ENCODE measurements at regions not wholly inside any gene's neighbourhood (a gene's known extent, or its start where the extent isn't known, plus 50 kb on each side); places are given as distances from the start of the nearest gene placed in this dataset.
A peak's percentile ranks its signal among the peaks of the same experiment; 100 is the strongest.

GRCh38 chr13:73960474-73960873 is 173.7 kb downstream of the KLF12 start:
- intact Hi-C loops (cut with micrococcal nuclease) = no loop called here
- Histone ChIP-seq H3K27me3 (ENCODE audit: insufficient read depth, low read length) (no peaks in the 10 kb centered on the region), H3K9me2 (ENCODE audit: insufficient read depth) (no peaks in the 10 kb centered on the region), H3K9ac (ENCODE audit: low read length) (no peak overlapping the region), H3K36me3 (ENCODE audit: control insufficient read depth in 1 of 2, insufficient read depth in 2 of 2, low read length in 2 of 2) (no peaks in the 10 kb centered on the region), H2AFZ (ENCODE audit: low read depth, low read length, poor library complexity, severe bottlenecking) (no peak overlapping the region), H3K4me3 (replicated peaks in 1 of 2; ENCODE audit: low read depth in 1 of 2, low read length in 2 of 2) (no peak overlapping the region), H3K4me1 (ENCODE audit: control insufficient read depth in 1 of 2, insufficient read depth in 2 of 2, low read length in 2 of 2) (peaks cover 6 to 11% of the 10 kb centered on the region in 2 experiments; a peak in 3 of 4 replicates), H3K27ac (ENCODE audit: low read depth, low read length) (no peak overlapping the region), H4K20me1 (ENCODE audit: insufficient read depth) (no peaks in the 10 kb centered on the region), H3K79me2 (ENCODE audit: insufficient read depth, low read length) (no peaks in the 10 kb centered on the region), H3K4me2 (ENCODE audit: low read length) (no peak overlapping the region), H3K9me3 (ENCODE audit: control insufficient read depth in 1 of 2, insufficient read depth in 1 of 2, low read depth in 1 of 2, low read length in 2 of 2) (no peaks in the 10 kb centered on the region)
- ChIA-PET POLR2A (no interaction called here), CTCF (no interaction called here), RAD21 (ENCODE audit: low non-redundant PET in 1 of 2, low total read pairs in 2 of 2, uncharacterized antibody in 2 of 2, unreplicated experiment in 2 of 2) (no interaction called here)
- TF ChIP-seq ELF1 (IDR thresholded peaks at IDR 0.05; ENCODE audit: borderline replicate concordance, low read depth) (no peak), SRF (IDR thresholded peaks at IDR 0.05; ENCODE audit: low read depth) (no peak), ZFX (IDR thresholded peaks at IDR 0.05) (no peak), SIN3A (IDR thresholded peaks at IDR 0.05; ENCODE audit: low read depth) (no peak)
- ATAC-seq = no peak
- no TSS peak for BruUV-seq (replicated peaks)
- no peak for DNase-seq (ENCODE audit: low read depth, low spot score)

GRCh38 chr13:73958657-73959397 is 175.4 kb downstream of the KLF12 start:
- H3K79me2 ChIP-seq (ENCODE audit: insufficient read depth, low read length) = no peaks in the 10 kb centered on the region

More at GRCh38 chr13:73958657-73959397, 175.4 kb downstream of the KLF12 start:
- ChIA-PET CTCF (no interaction called here), RAD21 (ENCODE audit: low non-redundant PET in 1 of 2, low total read pairs in 2 of 2, uncharacterized antibody in 2 of 2, unreplicated experiment in 2 of 2) (no interaction called here), POLR2A (no interaction called here)
- DNase-seq (ENCODE audit: low read depth, low spot score) (peak; percentile 62), ATAC-seq (peak; percentile 88)
- no peaks in the 10 kb centered on the region for H4K20me1 ChIP-seq (ENCODE audit: insufficient read depth)
- no peak overlapping the region for H2AFZ ChIP-seq (ENCODE audit: low read depth, low read length, poor library complexity, severe bottlenecking)
- intact Hi-C loops (cut with micrococcal nuclease) = no loop called here
- H3K9me3 ChIP-seq (ENCODE audit: control insufficient read depth in 1 of 2, insufficient read depth in 1 of 2, low read depth in 1 of 2, low read length in 2 of 2) = no peaks in the 10 kb centered on the region
- H3K4me2 ChIP-seq (ENCODE audit: low read length) = peak overlapping the region; percentile 62
- H3K27ac ChIP-seq (ENCODE audit: low read depth, low read length) = peak overlapping the region; percentile 1; the same call in 1 of the 2 replicates
- H3K4me3 ChIP-seq (replicated peaks in 1 of 2; ENCODE audit: low read depth in 1 of 2, low read length in 2 of 2) = peak overlapping the region in 1 of 2 experiments; percentile 12; a peak in 1 of 4 replicates
- H3K9ac ChIP-seq (ENCODE audit: low read length) = no peak overlapping the region
- H3K4me1 ChIP-seq (ENCODE audit: control insufficient read depth in 1 of 2, insufficient read depth in 2 of 2, low read length in 2 of 2) = peaks cover 6 to 11% of the 10 kb centered on the region in 2 experiments; a peak in 3 of 4 replicates
- no TSS peak for BruUV-seq (replicated peaks)
- no peaks in the 10 kb centered on the region for H3K9me2 ChIP-seq (ENCODE audit: insufficient read depth)
- no peaks in the 10 kb centered on the region for H3K27me3 ChIP-seq (ENCODE audit: insufficient read depth, low read length)
- TF ChIP-seq FOSL1 (IDR thresholded peaks at IDR 0.05; ENCODE audit: low read depth) (peak; percentile 51; the same call in 1 of the 2 replicates), JUND (IDR thresholded peaks at IDR 0.05) (peak; percentile 46; the same call in 1 of the 2 replicates), CTCF (IDR thresholded peaks at IDR 0.05 in 2 of 3, conservative IDR thresholded peaks at IDR 0.05 in 1 of 3; ENCODE audit: borderline replicate concordance in 1 of 3, insufficient read depth in 1 of 3, low read depth in 2 of 3, low read length in 2 of 3) (no peak), CBX3 (IDR thresholded peaks at IDR 0.05; ENCODE audit: low read depth) (peak; percentile 35; the same call in 1 of the 2 replicates), SP1 (IDR thresholded peaks at IDR 0.05; ENCODE audit: low read depth) (peak; percentile 35; the same call in 1 of the 2 replicates)
- H3K36me3 ChIP-seq (ENCODE audit: control insufficient read depth in 1 of 2, insufficient read depth in 2 of 2, low read length in 2 of 2) = no peaks in the 10 kb centered on the region

Data from HCT116 (cell line).